Activated T-helper 9 cell treated with anti-CD3 and anti-CD28 coated beads, Interleukin-2, amount 50 U/mL, for 16 hours (primary cell): ENCODE measurements at regions not wholly inside any gene's neighbourhood (a gene's known extent, or its start where the extent isn't known, plus 50 kb on each side); places are given as distances from the start of the nearest gene placed in this dataset.

ENCODE experiments used
- DNase-seq: peaks from one replicate; pipeline ENCODE4 v3.0.0-alpha.2; 2020; ENCODE audit warnings: low read depth

GRCh38 chr3:102148598-102149337 is 286.0 kb upstream of the ZPLD1 start:
- no peak for DNase-seq

- DNase-seq: no peak
Observed at GRCh38 chr3:102151935-102152334, 282.9 kb upstream of the ZPLD1 start.

GRCh38 chr3:102156426-102156825 is 278.4 kb upstream of the ZPLD1 start:
- DNase-seq: no peak

GRCh38 chr3:102158080-102158740 is 276.6 kb upstream of the ZPLD1 start:
- DNase-seq: no peak

- DNase-seq: no peak
Observed at GRCh38 chr3:102159810-102160451, 274.9 kb upstream of the ZPLD1 start.

GRCh38 chr3:102161384-102162006 is 273.3 kb upstream of the ZPLD1 start:
- no peak for DNase-seq

GRCh38 chr3:102162251-102162650 is 272.6 kb upstream of the ZPLD1 start:
- DNase-seq: no peak

- DNase-seq: no peak
Observed at GRCh38 chr3:102163039-102163817, 271.6 kb upstream of the ZPLD1 start.

GRCh38 chr3:102163818-102164154 is 271.0 kb upstream of the ZPLD1 start:
- no peak for DNase-seq

GRCh38 chr3:102165367-102165766 is 269.4 kb upstream of the ZPLD1 start:
- no peak for DNase-seq

GRCh38 chr3:102169915-102170479 is 264.8 kb upstream of the ZPLD1 start:
- no peak for DNase-seq

GRCh38 chr3:102170545-102170944 is 264.3 kb upstream of the ZPLD1 start:
- DNase-seq: no peak

- DNase-seq: no peak
Observed at GRCh38 chr3:102174312-102174712, 260.5 kb upstream of the ZPLD1 start.

- no peak for DNase-seq
Observed at GRCh38 chr3:102174832-102175374, 259.9 kb upstream of the ZPLD1 start.

- DNase-seq: no peak
Observed at GRCh38 chr3:102176333-102177050, 258.3 kb upstream of the ZPLD1 start.

GRCh38 chr3:102177075-102177755 is 257.6 kb upstream of the ZPLD1 start:
- DNase-seq: no peak

GRCh38 chr3:102178817-102179216 is 256.0 kb upstream of the ZPLD1 start:
- no peak for DNase-seq

GRCh38 chr3:102179326-102180177 is 255.3 kb upstream of the ZPLD1 start:
- DNase-seq: no peak

GRCh38 chr3:102180280-102180931 is 254.4 kb upstream of the ZPLD1 start:
- DNase-seq: no peak
